ENCODE measurements at regions not wholly inside any gene's neighbourhood (a gene's known extent, or its start where the extent isn't known, plus 50 kb on each side); places are given as distances from the start of the nearest gene placed in this dataset.
A peak's percentile ranks its signal among the peaks of the same experiment; 100 is the strongest.

- DNase-seq (ENCODE audit: low read depth in 2 of 2): peak; percentile 60 to 98
- TF ChIP-seq CTCF (IDR thresholded peaks at IDR 0.05; ENCODE audit: low read depth, low read length): no peak
- no peak overlapping the region for H3K4me3 ChIP-seq (replicated peaks in 1 of 2; ENCODE audit: low read depth in 2 of 2, low read length in 2 of 2)
Observed at GRCh38 chr7:46229409-46229808, 308.3 kb upstream of the IGFBP3 start.

- no peak overlapping the region for H3K4me3 ChIP-seq (replicated peaks in 1 of 2; ENCODE audit: low read depth in 2 of 2, low read length in 2 of 2)
- DNase-seq (ENCODE audit: low read depth in 2 of 2): peak in 1 of 2 donors; percentile 56
- TF ChIP-seq CTCF (IDR thresholded peaks at IDR 0.05; ENCODE audit: low read depth, low read length): no peak
Observed at GRCh38 chr7:46226860-46227259, 305.8 kb upstream of the IGFBP3 start.

- no peak overlapping the region for H3K4me3 ChIP-seq (replicated peaks in 1 of 2; ENCODE audit: low read depth in 2 of 2, low read length in 2 of 2)
- DNase-seq (ENCODE audit: low read depth in 2 of 2): no peak
- TF ChIP-seq CTCF (IDR thresholded peaks at IDR 0.05; ENCODE audit: low read depth, low read length): no peak
Observed at GRCh38 chr7:46224363-46224762, 303.3 kb upstream of the IGFBP3 start.

- no peak overlapping the region for H3K4me3 ChIP-seq (replicated peaks in 1 of 2; ENCODE audit: low read depth in 2 of 2, low read length in 2 of 2)
- no peak for TF ChIP-seq CTCF (IDR thresholded peaks at IDR 0.05; ENCODE audit: low read depth, low read length)
- peak in 1 of 2 donors; percentile 39 for DNase-seq (ENCODE audit: low read depth in 2 of 2)
Observed at GRCh38 chr7:46220066-46220630, 299.1 kb upstream of the IGFBP3 start.

- H3K4me3 ChIP-seq (replicated peaks in 1 of 2; ENCODE audit: low read depth in 2 of 2, low read length in 2 of 2): no peak overlapping the region
- peak in 1 of 2 donors; percentile 17 for DNase-seq (ENCODE audit: low read depth in 2 of 2)
- TF ChIP-seq CTCF (IDR thresholded peaks at IDR 0.05; ENCODE audit: low read depth, low read length): no peak
Observed at GRCh38 chr7:46218461-46219200, 297.6 kb upstream of the IGFBP3 start.

- no peak for TF ChIP-seq CTCF (IDR thresholded peaks at IDR 0.05; ENCODE audit: low read depth, low read length)
Observed at GRCh38 chr7:46215987-46216567, 295.0 kb upstream of the IGFBP3 start.

More at GRCh38 chr7:46215987-46216567, 295.0 kb upstream of the IGFBP3 start:
- DNase-seq (ENCODE audit: low read depth in 2 of 2): peak in 1 of 2 donors; percentile 32
- no peak overlapping the region for H3K4me3 ChIP-seq (replicated peaks in 1 of 2; ENCODE audit: low read depth in 2 of 2, low read length in 2 of 2)
